HG03354 (cell line): ENCODE measurements at regions not wholly inside any gene's neighbourhood (a gene's known extent, or its start where the extent isn't known, plus 50 kb on each side); places are given as distances from the start of the nearest gene placed in this dataset.

ENCODE experiments used
- ATAC-seq: cut with Tn5 transposase; IDR thresholded peaks from one replicate; pipeline ENCODE4 v1.9.1; 2021; ENCODE audit warnings: mild to moderate bottlenecking; ENCODE audit not compliant: unreplicated experiment, poor library complexity, severe bottlenecking

- ATAC-seq = no peak
These were observed 124.9 kb upstream of the RPS23 start for GRCh38 chr5:82403026-82403425.

GRCh38 chr5:82399111-82399510 lies 121.0 kb upstream of the RPS23 start:
- no peak for ATAC-seq

- no peak for ATAC-seq
These were observed 119.7 kb upstream of the RPS23 start for GRCh38 chr5:82397741-82398320.

- ATAC-seq = no peak
These were observed 118.8 kb upstream of the RPS23 start for GRCh38 chr5:82396871-82397514.

- ATAC-seq = no peak
These were observed 118.2 kb upstream of the RPS23 start for GRCh38 chr5:82396396-82396795.

- ATAC-seq = no peak
These were observed 115.8 kb upstream of the RPS23 start for GRCh38 chr5:82393951-82394350.

GRCh38 chr5:82390088-82390487 lies 111.9 kb upstream of the RPS23 start:
- no peak for ATAC-seq

- no peak for ATAC-seq
These were observed 111.2 kb upstream of the RPS23 start for GRCh38 chr5:82389347-82389746.

- no peak for ATAC-seq
These were observed 110.0 kb upstream of the RPS23 start for GRCh38 chr5:82388181-82388580.

GRCh38 chr5:82387819-82388166 lies 109.6 kb upstream of the RPS23 start:
- no peak for ATAC-seq

GRCh38 chr5:82387001-82387818 lies 109.1 kb upstream of the RPS23 start:
- no peak for ATAC-seq

GRCh38 chr5:82386576-82386975 lies 108.4 kb upstream of the RPS23 start:
- no peak for ATAC-seq

GRCh38 chr5:82384034-82384750 lies 106.0 kb upstream of the RPS23 start:
- ATAC-seq = no peak

GRCh38 chr5:82381591-82381990 lies 103.4 kb upstream of the RPS23 start:
- no peak for ATAC-seq

- ATAC-seq = no peak
These were observed 98.2 kb upstream of the RPS23 start for GRCh38 chr5:82376307-82376706.

GRCh38 chr5:82375488-82376244 lies 97.5 kb upstream of the RPS23 start:
- ATAC-seq = no peak

- ATAC-seq = peak; percentile 56
These were observed 96.5 kb upstream of the RPS23 start for GRCh38 chr5:82374637-82375036.

GRCh38 chr5:82367930-82368329 lies 89.8 kb upstream of the RPS23 start:
- ATAC-seq = no peak

- peak; percentile 46 for ATAC-seq
These were observed 87.6 kb upstream of the RPS23 start for GRCh38 chr5:82365744-82366228.

- no peak for ATAC-seq
These were observed 86.9 kb upstream of the RPS23 start for GRCh38 chr5:82365026-82365425.
